Right ventricle myocardium superior (tissue), 1 donor: ENCODE measurements at regions not wholly inside any gene's neighbourhood (a gene's known extent, or its start where the extent isn't known, plus 50 kb on each side); places are given as distances from the start of the nearest gene placed in this dataset.

Source experiments
- ATAC-seq: fragments of 200-7000 bp; cut with Tn5 transposase; one replicate; pipeline ENCODE4 v1.9.1; 2020; ENCODE audit warnings: mild to moderate bottlenecking; ENCODE audit not compliant: poor library complexity
- DNase-seq: peaks from one replicate; pipeline ENCODE4 v3.0.0-alpha.2; 2020
- intact Hi-C: fragments of 100-400 bp; cut with DNase I; formaldehyde crosslinking; loops from one replicate; pipeline ENCODE4 v1.11.2; 2022
- donor health status: DM: no; HTN: yes; CAD: no; lungs with severe emphysema.

- ATAC-seq, result no peak
- no peak for DNase-seq
- intact Hi-C loops, result loop anchor here (5.0 to 10.0 kb wide), 2 partner anchors 67 to 109 kb away; partner anchors contain the start of gene ACSL3
Measured at GRCh38 chr2:222795450-222796357, 65.1 kb upstream of the ACSL3 start.

- DNase-seq, result no peak
- intact Hi-C loops, result loop anchor here (5.0 to 10.0 kb wide), 2 partner anchors 66 to 108 kb away; partner anchors contain the start of gene ACSL3
- ATAC-seq, result peak; percentile 23
Measured at GRCh38 chr2:222796413-222797103, 64.3 kb upstream of the ACSL3 start.

GRCh38 chr2:222797261-222797660 is 63.6 kb upstream of the ACSL3 start:
- ATAC-seq, result no peak
- intact Hi-C loops, result loop anchor here (5.0 to 10.0 kb wide), 2 partner anchors 65 to 108 kb away; partner anchors contain the start of gene ACSL3
- no peak for DNase-seq

- ATAC-seq (no peak), DNase-seq (no peak)
- intact Hi-C loops, result loop anchor here (5.0 to 10.0 kb wide), 2 partner anchors 64 to 107 kb away; partner anchors contain the start of gene ACSL3
Measured at GRCh38 chr2:222797871-222798270, 63.0 kb upstream of the ACSL3 start.

GRCh38 chr2:222798528-222798927 is 62.3 kb upstream of the ACSL3 start:
- ATAC-seq, result no peak
- intact Hi-C loops, result loop anchor here (5.0 to 10.0 kb wide), 2 partner anchors 64 to 106 kb away; partner anchors contain the start of gene ACSL3
- no peak for DNase-seq

GRCh38 chr2:222799262-222799918 is 61.4 kb upstream of the ACSL3 start:
- DNase-seq (no peak), ATAC-seq (no peak)
- intact Hi-C loops, result loop anchor here (5.0 to 10.0 kb wide), 2 partner anchors 63 to 105 kb away; partner anchors contain the start of gene ACSL3

GRCh38 chr2:222802514-222803196 is 58.2 kb upstream of the ACSL3 start:
- intact Hi-C loops, result no loop called here
- ATAC-seq (no peak), DNase-seq (no peak)

GRCh38 chr2:222804351-222804750 is 56.5 kb upstream of the ACSL3 start:
- no peak for DNase-seq
- ATAC-seq, result no peak
- intact Hi-C loops, result no loop called here

GRCh38 chr2:222805591-222806304 is 55.1 kb upstream of the ACSL3 start:
- ATAC-seq (peak; percentile 95), DNase-seq (no peak)
- intact Hi-C loops, result no loop called here

- intact Hi-C loops, result no loop called here
- peak; percentile 25 for ATAC-seq
- DNase-seq, result no peak
Measured at GRCh38 chr2:222806526-222807137, 54.2 kb upstream of the ACSL3 start.

- DNase-seq (no peak), ATAC-seq (no peak)
- intact Hi-C loops, result no loop called here
Measured at GRCh38 chr2:222807431-222807830, 53.4 kb upstream of the ACSL3 start.

GRCh38 chr2:222809582-222809981 is 51.3 kb upstream of the ACSL3 start:
- intact Hi-C loops, result no loop called here
- ATAC-seq (no peak), DNase-seq (no peak)

- DNase-seq, result no peak
- intact Hi-C loops, result no loop called here
- ATAC-seq, result no peak
Measured at GRCh38 chr2:222810044-222810443, 50.8 kb upstream of the ACSL3 start.
